ENCODE measurements at regions not wholly inside any gene's neighbourhood (a gene's known extent, or its start where the extent isn't known, plus 50 kb on each side); places are given as distances from the start of the nearest gene placed in this dataset.

DNA sequence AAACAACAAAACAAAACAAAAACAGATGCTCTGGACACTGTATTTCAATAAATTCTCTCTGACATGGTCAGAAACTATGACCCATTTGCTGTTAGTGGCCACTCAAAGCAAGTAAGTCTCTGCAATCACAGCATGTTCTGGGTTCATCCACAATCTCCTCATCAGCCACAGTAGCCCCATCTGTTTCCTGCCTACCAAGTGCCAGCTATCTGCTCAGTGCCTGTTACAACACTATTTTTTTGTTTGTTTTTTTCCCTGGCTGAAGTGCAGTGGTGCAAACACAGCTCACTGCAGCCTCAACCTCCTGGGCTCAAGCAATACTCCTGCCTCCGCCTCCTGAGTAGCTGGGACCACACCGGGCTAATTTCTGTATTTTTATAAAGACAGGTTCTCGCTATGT is 137.9 kb downstream of the SOX9 start:
- no peak overlapping the region for H3K27ac Mint-ChIP-seq (ENCODE audit: unreplicated experiment)
- H3K36me3 Mint-ChIP-seq (ENCODE audit: low read depth, unreplicated experiment): no peaks in the 10 kb centered on the region
- peaks cover 5% of the 10 kb centered on the region for H3K4me1 Mint-ChIP-seq (ENCODE audit: unreplicated experiment)
- H3K9me3 Mint-ChIP-seq (ENCODE audit: unreplicated experiment): no peaks in the 10 kb centered on the region
- H3K27me3 Mint-ChIP-seq (ENCODE audit: unreplicated experiment): no peaks in the 10 kb centered on the region
- TF ChIP-seq, protein P1, sequence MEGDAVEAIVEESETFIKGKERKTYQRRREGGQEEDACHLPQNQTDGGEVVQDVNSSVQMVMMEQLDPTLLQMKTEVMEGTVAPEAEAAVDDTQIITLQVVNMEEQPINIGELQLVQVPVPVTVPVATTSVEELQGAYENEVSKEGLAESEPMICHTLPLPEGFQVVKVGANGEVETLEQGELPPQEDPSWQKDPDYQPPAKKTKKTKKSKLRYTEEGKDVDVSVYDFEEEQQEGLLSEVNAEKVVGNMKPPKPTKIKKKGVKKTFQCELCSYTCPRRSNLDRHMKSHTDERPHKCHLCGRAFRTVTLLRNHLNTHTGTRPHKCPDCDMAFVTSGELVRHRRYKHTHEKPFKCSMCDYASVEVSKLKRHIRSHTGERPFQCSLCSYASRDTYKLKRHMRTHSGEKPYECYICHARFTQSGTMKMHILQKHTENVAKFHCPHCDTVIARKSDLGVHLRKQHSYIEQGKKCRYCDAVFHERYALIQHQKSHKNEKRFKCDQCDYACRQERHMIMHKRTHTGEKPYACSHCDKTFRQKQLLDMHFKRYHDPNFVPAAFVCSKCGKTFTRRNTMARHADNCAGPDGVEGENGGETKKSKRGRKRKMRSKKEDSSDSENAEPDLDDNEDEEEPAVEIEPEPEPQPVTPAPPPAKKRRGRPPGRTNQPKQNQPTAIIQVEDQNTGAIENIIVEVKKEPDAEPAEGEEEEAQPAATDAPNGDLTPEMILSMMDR (IDR thresholded peaks at IDR 0.05; ENCODE audit: unreplicated experiment): no peak
- peak; percentile 6 for DNase-seq (ENCODE audit: low spot score)
- H3K4me3 Mint-ChIP-seq (ENCODE audit: unreplicated experiment): no peak overlapping the region

DNA sequence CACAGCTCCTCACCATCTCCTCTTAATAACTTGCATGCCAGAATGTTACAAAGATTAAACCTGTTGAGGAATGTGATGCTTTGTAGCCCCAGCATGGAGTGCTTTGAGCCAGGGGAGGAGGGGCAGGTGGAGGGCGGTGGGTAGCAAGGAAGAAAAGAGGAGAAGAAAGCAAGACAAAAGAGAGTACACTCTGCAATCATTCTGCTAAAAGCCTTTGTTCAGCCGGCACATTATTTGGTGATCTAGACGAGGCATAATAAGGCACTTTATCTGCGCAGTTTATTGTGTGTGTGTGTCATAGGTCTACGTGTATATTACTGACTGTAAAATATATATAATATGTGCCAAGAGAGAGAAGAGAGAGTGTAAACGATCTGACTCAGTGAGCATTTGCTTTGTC is 139.1 kb downstream of the SOX9 start:
- Mint-ChIP-seq H3K27me3 (ENCODE audit: unreplicated experiment) (no peaks in the 10 kb centered on the region), H3K36me3 (ENCODE audit: low read depth, unreplicated experiment) (no peaks in the 10 kb centered on the region), H3K27ac (ENCODE audit: unreplicated experiment) (no peak overlapping the region), H3K4me3 (ENCODE audit: unreplicated experiment) (no peak overlapping the region), H3K4me1 (ENCODE audit: unreplicated experiment) (peaks cover 5% of the 10 kb centered on the region), H3K9me3 (ENCODE audit: unreplicated experiment) (no peaks in the 10 kb centered on the region)
- TF ChIP-seq, protein P1 (IDR thresholded peaks at IDR 0.05; ENCODE audit: unreplicated experiment): no peak
- no peak for DNase-seq (ENCODE audit: low spot score)

DNA sequence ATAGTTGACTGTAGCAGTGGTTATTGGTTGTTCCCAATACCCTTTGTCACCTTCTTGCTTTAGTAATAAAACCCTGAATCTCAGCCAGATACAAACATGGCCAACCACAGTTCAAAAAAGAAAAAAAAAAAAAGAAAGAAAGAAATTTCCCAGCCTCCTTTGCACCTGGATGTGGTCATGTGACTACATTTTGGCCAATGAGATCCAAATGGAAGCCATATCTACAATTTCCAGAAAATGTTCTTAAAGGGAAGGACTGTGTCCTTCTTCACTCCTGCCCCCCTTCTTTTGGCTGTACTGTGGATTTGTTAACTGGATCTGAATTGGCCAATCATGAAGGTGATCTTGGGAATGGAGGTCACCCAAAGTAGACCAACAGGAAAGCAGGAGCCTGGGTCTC is 141.9 kb downstream of the SOX9 start:
- no peaks in the 10 kb centered on the region for H3K36me3 Mint-ChIP-seq (ENCODE audit: low read depth, unreplicated experiment)
- no peaks in the 10 kb centered on the region for H3K9me3 Mint-ChIP-seq (ENCODE audit: unreplicated experiment)
- H3K4me1 Mint-ChIP-seq (ENCODE audit: unreplicated experiment): peaks cover 11% of the 10 kb centered on the region
- H3K27me3 Mint-ChIP-seq (ENCODE audit: unreplicated experiment): no peaks in the 10 kb centered on the region
- DNase-seq (ENCODE audit: low spot score): no peak
- TF ChIP-seq, protein P1 (IDR thresholded peaks at IDR 0.05; ENCODE audit: unreplicated experiment): no peak
- H3K4me3 Mint-ChIP-seq (ENCODE audit: unreplicated experiment): no peak overlapping the region
- no peak overlapping the region for H3K27ac Mint-ChIP-seq (ENCODE audit: unreplicated experiment)

DNA sequence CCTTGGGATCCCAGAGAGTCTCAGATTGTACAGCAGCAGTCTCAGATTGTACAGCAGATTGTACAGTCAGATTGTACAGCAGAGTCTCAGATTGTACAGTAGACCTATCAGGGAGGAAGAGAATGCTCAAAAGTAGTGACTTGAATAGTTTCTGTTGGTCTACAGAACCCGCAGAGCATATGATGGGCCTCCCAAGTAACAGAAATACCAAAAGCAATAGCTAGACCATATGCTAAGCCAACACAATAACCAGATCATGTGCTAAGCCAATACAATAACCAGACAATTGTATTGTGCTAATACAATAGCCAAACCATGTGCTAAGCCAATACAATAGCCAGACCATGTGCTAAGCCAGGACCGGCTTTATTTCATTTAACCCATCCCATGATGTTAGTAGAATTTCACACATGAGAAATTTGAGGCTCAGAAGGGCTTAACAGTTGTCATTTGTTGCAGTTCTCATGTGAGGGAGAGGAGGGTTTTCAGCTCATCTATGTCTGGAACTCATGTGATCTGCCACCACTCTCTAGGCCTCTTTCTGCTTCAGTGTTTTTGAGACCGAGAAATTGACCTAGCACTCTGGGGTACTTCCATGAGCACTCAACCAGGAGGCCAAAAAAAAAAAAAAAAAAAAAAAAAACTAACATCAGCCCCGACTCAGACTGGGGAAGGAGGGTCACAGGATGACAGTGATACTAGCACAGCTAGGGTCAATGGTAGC is 144.0 kb downstream of the SOX9 start:
- no peaks in the 10 kb centered on the region for H3K27me3 Mint-ChIP-seq (ENCODE audit: unreplicated experiment)
- H3K4me1 Mint-ChIP-seq (ENCODE audit: unreplicated experiment): peaks cover 6% of the 10 kb centered on the region
- no peak for DNase-seq (ENCODE audit: low spot score)
- H3K27ac Mint-ChIP-seq (ENCODE audit: unreplicated experiment): no peak overlapping the region
- TF ChIP-seq, protein P1 (IDR thresholded peaks at IDR 0.05; ENCODE audit: unreplicated experiment): no peak
- H3K36me3 Mint-ChIP-seq (ENCODE audit: low read depth, unreplicated experiment): no peaks in the 10 kb centered on the region
- no peaks in the 10 kb centered on the region for H3K9me3 Mint-ChIP-seq (ENCODE audit: unreplicated experiment)
- H3K4me3 Mint-ChIP-seq (ENCODE audit: unreplicated experiment): no peak overlapping the region

DNA sequence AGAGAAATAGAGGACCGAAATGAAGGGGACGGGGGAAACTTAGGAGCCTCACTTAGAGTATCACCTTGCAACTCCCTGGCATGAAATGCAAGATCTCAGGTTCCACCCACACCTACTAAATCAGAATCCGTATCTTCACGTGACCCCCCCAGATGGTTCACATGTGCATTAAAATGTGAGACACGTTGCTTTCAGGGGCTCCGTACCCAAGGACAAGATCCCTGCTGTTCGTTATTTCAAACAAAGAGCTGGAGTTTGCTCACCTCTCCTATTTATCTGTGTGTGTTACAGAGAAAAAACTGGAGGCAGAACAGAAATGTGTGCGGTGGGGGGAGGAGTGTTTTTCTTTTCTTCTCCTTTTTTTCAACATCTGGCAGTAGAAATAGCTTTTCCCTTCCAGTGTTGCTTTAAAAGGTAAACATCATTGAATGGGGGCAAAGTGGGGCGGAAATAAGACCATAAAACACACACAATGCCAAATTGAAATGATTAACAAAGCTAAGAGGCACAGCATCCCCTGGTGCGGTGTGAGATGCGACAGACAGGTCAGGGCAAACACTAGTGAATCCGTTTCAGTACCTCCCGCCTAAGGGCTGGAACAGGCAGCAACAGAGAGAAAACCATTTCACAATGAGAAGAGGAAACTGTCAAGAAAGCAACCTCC is 145.4 kb downstream of the SOX9 start:
- no peaks in the 10 kb centered on the region for H3K27me3 Mint-ChIP-seq (ENCODE audit: unreplicated experiment)
- DNase-seq (ENCODE audit: low spot score): no peak
- no peaks in the 10 kb centered on the region for H3K9me3 Mint-ChIP-seq (ENCODE audit: unreplicated experiment)
- H3K27ac Mint-ChIP-seq (ENCODE audit: unreplicated experiment): no peak overlapping the region
- TF ChIP-seq, protein P1 (IDR thresholded peaks at IDR 0.05; ENCODE audit: unreplicated experiment): no peak
- no peaks in the 10 kb centered on the region for H3K36me3 Mint-ChIP-seq (ENCODE audit: low read depth, unreplicated experiment)
- peaks cover 6% of the 10 kb centered on the region for H3K4me1 Mint-ChIP-seq (ENCODE audit: unreplicated experiment)
- no peak overlapping the region for H3K4me3 Mint-ChIP-seq (ENCODE audit: unreplicated experiment)
